Rectal smooth muscle tissue (tissue), 1 donor: ENCODE measurements at regions not wholly inside any gene's neighbourhood (a gene's known extent, or its start where the extent isn't known, plus 50 kb on each side); places are given as distances from the start of the nearest gene placed in this dataset.

Experiments used
- H3K27ac ChIP-seq: one replicate; pipeline ENCODE4 v1.7.0; 2013; ENCODE audit warnings: low read depth, low read length, inconsistent platforms
- H3K27me3 ChIP-seq: one replicate; pipeline ENCODE4 v1.7.0; 2013; ENCODE audit warnings: low read length; ENCODE audit not compliant: control insufficient read depth, insufficient read depth
- H3K36me3 ChIP-seq: one replicate; pipeline ENCODE4 v1.7.0; 2013; ENCODE audit warnings: low read length; ENCODE audit not compliant: control insufficient read depth, insufficient read depth
- H3K4me1 ChIP-seq: one replicate; pipeline ENCODE4 v1.7.0; 2013; ENCODE audit warnings: low read length; ENCODE audit not compliant: control insufficient read depth, insufficient read depth
- H3K4me3 ChIP-seq: one replicate; pipeline ENCODE4 v1.7.0; 2013; ENCODE audit warnings: low read length
- H3K9ac ChIP-seq: one replicate; pipeline ENCODE4 v1.7.0; 2013; ENCODE audit warnings: low read length

GRCh38 chr2:223148516-223148915 is 96.5 kb downstream of the KCNE4 start:
- Histone ChIP-seq H3K9ac (no peak overlapping the region), H3K4me1 (no peaks in the 10 kb centered on the region), H3K4me3 (no peak overlapping the region), H3K27ac (no peak overlapping the region), H3K27me3 (no peaks in the 10 kb centered on the region), H3K36me3 (no peaks in the 10 kb centered on the region)

- Histone ChIP-seq H3K4me1 (no peaks in the 10 kb centered on the region), H3K27ac (no peak overlapping the region), H3K9ac (no peak overlapping the region), H3K36me3 (no peaks in the 10 kb centered on the region), H3K4me3 (no peak overlapping the region), H3K27me3 (no peaks in the 10 kb centered on the region)
Measured at GRCh38 chr2:223155956-223156355, 104.0 kb downstream of the KCNE4 start.

GRCh38 chr2:223161873-223162458 is 110.0 kb downstream of the KCNE4 start:
- Histone ChIP-seq H3K27me3 (no peaks in the 10 kb centered on the region), H3K27ac (no peak overlapping the region), H3K4me3 (no peak overlapping the region), H3K9ac (no peak overlapping the region), H3K36me3 (no peaks in the 10 kb centered on the region), H3K4me1 (no peaks in the 10 kb centered on the region)

- no peaks in the 10 kb centered on the region for H3K36me3 ChIP-seq
- H3K9ac ChIP-seq = no peak overlapping the region
- H3K27me3 ChIP-seq = no peaks in the 10 kb centered on the region
- H3K4me3 ChIP-seq = no peak overlapping the region
- no peaks in the 10 kb centered on the region for H3K4me1 ChIP-seq
- no peak overlapping the region for H3K27ac ChIP-seq
Measured at GRCh38 chr2:223165423-223166214, 113.6 kb downstream of the KCNE4 start.

- Histone ChIP-seq H3K4me3 (no peak overlapping the region), H3K27ac (no peak overlapping the region), H3K4me1 (no peaks in the 10 kb centered on the region)
Measured at GRCh38 chr2:223166215-223166493, 114.2 kb downstream of the KCNE4 start.

GRCh38 chr2:223166983-223167650 is 115.1 kb downstream of the KCNE4 start:
- H3K4me1 ChIP-seq = no peaks in the 10 kb centered on the region
- H3K9ac ChIP-seq = no peak overlapping the region
- no peak overlapping the region for H3K27ac ChIP-seq
- H3K4me3 ChIP-seq = no peak overlapping the region
- no peaks in the 10 kb centered on the region for H3K36me3 ChIP-seq
- H3K27me3 ChIP-seq = no peaks in the 10 kb centered on the region

More at GRCh38 chr2:223166215-223166493, 114.2 kb downstream of the KCNE4 start:
- H3K27me3 ChIP-seq = no peaks in the 10 kb centered on the region
- H3K36me3 ChIP-seq = no peaks in the 10 kb centered on the region
- no peak overlapping the region for H3K9ac ChIP-seq

GRCh38 chr2:223169830-223170605 is 118.0 kb downstream of the KCNE4 start:
- no peak overlapping the region for H3K4me3 ChIP-seq
- no peak overlapping the region for H3K9ac ChIP-seq
- no peaks in the 10 kb centered on the region for H3K4me1 ChIP-seq
- H3K27ac ChIP-seq = no peak overlapping the region
- no peaks in the 10 kb centered on the region for H3K27me3 ChIP-seq
- no peaks in the 10 kb centered on the region for H3K36me3 ChIP-seq

GRCh38 chr2:223176970-223177369 is 125.0 kb downstream of the KCNE4 start:
- Histone ChIP-seq H3K4me3 (no peak overlapping the region), H3K27ac (no peak overlapping the region), H3K27me3 (no peaks in the 10 kb centered on the region), H3K9ac (no peak overlapping the region), H3K4me1 (no peaks in the 10 kb centered on the region), H3K36me3 (no peaks in the 10 kb centered on the region)

GRCh38 chr2:223180463-223180862 is 128.5 kb downstream of the KCNE4 start:
- Histone ChIP-seq H3K27me3 (no peaks in the 10 kb centered on the region), H3K9ac (no peak overlapping the region)

GRCh38 chr2:223181561-223181960 is 129.6 kb downstream of the KCNE4 start:
- H3K4me1 ChIP-seq = no peaks in the 10 kb centered on the region
- H3K9ac ChIP-seq = no peak overlapping the region
- no peaks in the 10 kb centered on the region for H3K36me3 ChIP-seq
- no peak overlapping the region for H3K27ac ChIP-seq
- H3K27me3 ChIP-seq = no peaks in the 10 kb centered on the region
- no peak overlapping the region for H3K4me3 ChIP-seq

More at GRCh38 chr2:223180463-223180862, 128.5 kb downstream of the KCNE4 start:
- Histone ChIP-seq H3K27ac (no peak overlapping the region), H3K4me1 (no peaks in the 10 kb centered on the region), H3K36me3 (no peaks in the 10 kb centered on the region), H3K4me3 (no peak overlapping the region)

GRCh38 chr2:223182356-223182755 is 130.4 kb downstream of the KCNE4 start:
- H3K4me1 ChIP-seq = no peaks in the 10 kb centered on the region
- no peaks in the 10 kb centered on the region for H3K36me3 ChIP-seq
- no peak overlapping the region for H3K27ac ChIP-seq
- no peak overlapping the region for H3K9ac ChIP-seq
- H3K4me3 ChIP-seq = no peak overlapping the region
- no peaks in the 10 kb centered on the region for H3K27me3 ChIP-seq

GRCh38 chr2:223185638-223186037 is 133.6 kb downstream of the KCNE4 start:
- no peaks in the 10 kb centered on the region for H3K4me1 ChIP-seq
- no peak overlapping the region for H3K27ac ChIP-seq
- no peak overlapping the region for H3K4me3 ChIP-seq
- H3K36me3 ChIP-seq = no peaks in the 10 kb centered on the region
- H3K27me3 ChIP-seq = no peaks in the 10 kb centered on the region
- H3K9ac ChIP-seq = no peak overlapping the region
